ENCODE measurements at regions not wholly inside any gene's neighbourhood (a gene's known extent, or its start where the extent isn't known, plus 50 kb on each side); places are given as distances from the start of the nearest gene placed in this dataset.

GRCh38 chr7:26553128-26553527 lies 261.5 kb downstream of the SNX10 start:
- 42 to 56% methylated on average over 2 of the region's 2 CpGs for WGBS, 2 donors
- no peak overlapping the region for H3K4me3 ChIP-seq
- intact Hi-C loops (cut with DNase I), result no loop called here
- peaks cover 0 to 18% (median 0%) of the 10 kb centered on the region in 4 donors for H3K27me3 ChIP-seq
- H3K4me1 ChIP-seq, result no peaks in the 10 kb centered on the region
- no peak for DNase-seq
- TF ChIP-seq POLR2A (IDR thresholded peaks at IDR 0.05) (no peak), CTCF (IDR thresholded peaks at IDR 0.05) (no peak)
- no peaks in the 10 kb centered on the region for H3K9me3 ChIP-seq
- no peak overlapping the region for H3K27ac ChIP-seq
- no peaks in the 10 kb centered on the region for H3K36me3 ChIP-seq

GRCh38 chr7:26553582-26553981 lies 261.9 kb downstream of the SNX10 start:
- TF ChIP-seq POLR2A (IDR thresholded peaks at IDR 0.05) (no peak), CTCF (IDR thresholded peaks at IDR 0.05) (no peak)
- peaks cover 0 to 17% (median 0%) of the 10 kb centered on the region in 4 donors for H3K27me3 ChIP-seq
- H3K9me3 ChIP-seq, result no peaks in the 10 kb centered on the region
- intact Hi-C loops (cut with DNase I), result no loop called here
- WGBS, 2 donors, result 77 to 89% methylated on average over 3 of the region's 3 CpGs
- H3K4me3 ChIP-seq, result no peak overlapping the region
- DNase-seq, result no peak
- no peaks in the 10 kb centered on the region for H3K4me1 ChIP-seq
- H3K36me3 ChIP-seq, result no peaks in the 10 kb centered on the region
- no peak overlapping the region for H3K27ac ChIP-seq

- Histone ChIP-seq H3K27me3 (peaks cover 0 to 8% (median 0%) of the 10 kb centered on the region in 4 donors), H3K27ac (no peak overlapping the region), H3K4me1 (no peaks in the 10 kb centered on the region), H3K36me3 (no peaks in the 10 kb centered on the region), H3K4me3 (no peak overlapping the region), H3K9me3 (no peaks in the 10 kb centered on the region)
- DNase-seq, result no peak
- intact Hi-C loops (cut with DNase I), result no loop called here
- no peak for TF ChIP-seq CTCF (IDR thresholded peaks at IDR 0.05)
- no peak for TF ChIP-seq POLR2A (IDR thresholded peaks at IDR 0.05)
- whole genome bisulfite sequencing, 2 donors, result 58 to 78% methylated on average over 3 of the region's 3 CpGs
These were observed 263.3 kb downstream of the SNX10 start for GRCh38 chr7:26554952-26555351.

GRCh38 chr7:26556061-26556881 lies 264.6 kb downstream of the SNX10 start:
- intact Hi-C loops (cut with DNase I), result no loop called here
- TF ChIP-seq POLR2A (IDR thresholded peaks at IDR 0.05) (no peak), CTCF (IDR thresholded peaks at IDR 0.05) (no peak)

GRCh38 chr7:26560526-26561256 lies 269.0 kb downstream of the SNX10 start:
- WGBS, 2 donors, result 46 to 55% methylated on average over 5 of the region's 5 CpGs
- intact Hi-C loops (cut with DNase I), result no loop called here
- DNase-seq, result no peak
- TF ChIP-seq POLR2A (IDR thresholded peaks at IDR 0.05) (no peak), CTCF (IDR thresholded peaks at IDR 0.05) (no peak)
- H3K27me3 ChIP-seq, result peaks cover 0 to 19% (median 0%) of the 10 kb centered on the region in 4 donors
- no peaks in the 10 kb centered on the region for H3K36me3 ChIP-seq
- H3K4me3 ChIP-seq, result no peak overlapping the region
- H3K9me3 ChIP-seq, result no peaks in the 10 kb centered on the region
- H3K4me1 ChIP-seq, result no peaks in the 10 kb centered on the region
- no peak overlapping the region for H3K27ac ChIP-seq

More at GRCh38 chr7:26556061-26556881, 264.6 kb downstream of the SNX10 start:
- Histone ChIP-seq H3K36me3 (no peaks in the 10 kb centered on the region), H3K27me3 (peaks cover 0 to 10% (median 0%) of the 10 kb centered on the region in 4 donors), H3K4me3 (no peak overlapping the region), H3K4me1 (no peaks in the 10 kb centered on the region), H3K9me3 (no peaks in the 10 kb centered on the region), H3K27ac (no peak overlapping the region)
- DNase-seq, result no peak
- WGBS, 2 donors, result 55 to 56% methylated on average over 9 to 10 of the region's 12 CpGs

All from esophagus squamous epithelium (tissue), 5 donors.